RWPE2 (cell line): ENCODE measurements at regions not wholly inside any gene's neighbourhood (a gene's known extent, or its start where the extent isn't known, plus 50 kb on each side); places are given as distances from the start of the nearest gene placed in this dataset.
A peak's percentile ranks its signal among the peaks of the same experiment; 100 is the strongest.

ENCODE experiments used
- ATAC-seq: fragments of 200-7000 bp; cut with Tn5 transposase; 3 replicates; pipeline ENCODE4 v1.9.1; 2021; ENCODE audit warnings: low read depth
- DNase-seq: peaks from one replicate; pipeline ENCODE4 v3.0.0-alpha.2; 2020; ENCODE audit warnings: low spot score
- H3K27ac ChIP-seq: fragments of 450-650 bp; 2 replicates; pipeline ENCODE4 v1.5.1; 2017; ENCODE audit warnings: mild to moderate bottlenecking; ENCODE audit not compliant: poor library complexity, severe bottlenecking
- H3K27me3 ChIP-seq: fragments of 250-450 bp; sonication (Bioruptor Pico); 2 replicates; pipeline ENCODE4 v1.5.1; 2021; ENCODE audit warnings: mild to moderate bottlenecking, moderate library complexity; ENCODE audit not compliant: insufficient read depth, poor library complexity, severe bottlenecking
- H3K36me3 ChIP-seq: fragments of 250-450 bp; sonication (Bioruptor Pico); 2 replicates; pipeline ENCODE4 v1.5.1; 2020; ENCODE audit warnings: low read depth, mild to moderate bottlenecking, moderate library complexity
- H3K4me1 ChIP-seq: fragments of 250-450 bp; sonication (Bioruptor Pico); 2 replicates; pipeline ENCODE4 v1.5.1; 2021; ENCODE audit warnings: mild to moderate bottlenecking, moderate library complexity; ENCODE audit not compliant: insufficient read depth, poor library complexity, severe bottlenecking
- H3K4me3 ChIP-seq: fragments of 250-450 bp; sonication (Bioruptor Pico); 2 replicates; pipeline ENCODE4 v1.5.1; 2021; ENCODE audit warnings: mild to moderate bottlenecking, moderate library complexity; ENCODE audit not compliant: severe bottlenecking
- H3K9me3 ChIP-seq: fragments of 250-450 bp; sonication (Bioruptor Pico); 2 replicates; pipeline ENCODE4 v1.5.1; 2021; ENCODE audit warnings: mild to moderate bottlenecking, moderate library complexity; ENCODE audit not compliant: severe bottlenecking
- CTCF ChIP-seq: fragments of 450-650 bp; IDR thresholded peaks from one replicate; pipeline ENCODE4 v1.5.1; 2017; ENCODE audit warnings: mild to moderate bottlenecking, moderate library complexity; ENCODE audit not compliant: poor library complexity, severe bottlenecking

GRCh38 chr3:96677156-96677555 is 137.2 kb upstream of the EPHA6 start:
- DNase-seq (no peak), ATAC-seq (no peak)
- Histone ChIP-seq H3K27me3 (no peaks in the 10 kb centered on the region), H3K9me3 (no peaks in the 10 kb centered on the region), H3K4me3 (no peak overlapping the region), H3K27ac (no peak overlapping the region), H3K36me3 (no peaks in the 10 kb centered on the region), H3K4me1 (no peaks in the 10 kb centered on the region)
- no peak for TF ChIP-seq CTCF

GRCh38 chr3:96678325-96678724 is 136.1 kb upstream of the EPHA6 start:
- Histone ChIP-seq H3K36me3 (no peaks in the 10 kb centered on the region), H3K27me3 (no peaks in the 10 kb centered on the region), H3K4me3 (no peak overlapping the region), H3K27ac (no peak overlapping the region), H3K9me3 (no peaks in the 10 kb centered on the region), H3K4me1 (no peaks in the 10 kb centered on the region)
- TF ChIP-seq CTCF, result no peak
- DNase-seq (no peak), ATAC-seq (no peak)

- Histone ChIP-seq H3K27me3 (no peaks in the 10 kb centered on the region), H3K9me3 (no peaks in the 10 kb centered on the region), H3K27ac (no peak overlapping the region), H3K4me1 (peaks cover 8% of the 10 kb centered on the region), H3K36me3 (no peaks in the 10 kb centered on the region), H3K4me3 (no peak overlapping the region)
- TF ChIP-seq CTCF, result peak; percentile 15
- ATAC-seq, result no peak
- no peak for DNase-seq
These were observed 113.8 kb upstream of the EPHA6 start for GRCh38 chr3:96700322-96701315.

- DNase-seq (no peak), ATAC-seq (no peak)
- H3K27ac ChIP-seq, result peak overlapping the region; percentile 25
- no peaks in the 10 kb centered on the region for H3K36me3 ChIP-seq
- no peak overlapping the region for H3K4me3 ChIP-seq
- TF ChIP-seq CTCF, result no peak
- peaks cover 16% of the 10 kb centered on the region for H3K4me1 ChIP-seq
- no peaks in the 10 kb centered on the region for H3K27me3 ChIP-seq
- H3K9me3 ChIP-seq, result no peaks in the 10 kb centered on the region
These were observed 108.5 kb upstream of the EPHA6 start for GRCh38 chr3:96705895-96706294.

- Histone ChIP-seq H3K36me3 (no peaks in the 10 kb centered on the region), H3K27me3 (no peaks in the 10 kb centered on the region), H3K4me1 (peaks cover 16% of the 10 kb centered on the region), H3K4me3 (no peak overlapping the region), H3K9me3 (no peaks in the 10 kb centered on the region), H3K27ac (no peak overlapping the region)
- ATAC-seq (no peak), DNase-seq (no peak)
- no peak for TF ChIP-seq CTCF
These were observed 107.9 kb upstream of the EPHA6 start for GRCh38 chr3:96706509-96706908.
